HG02642 (cell line): ENCODE measurements at regions not wholly inside any gene's neighbourhood (a gene's known extent, or its start where the extent isn't known, plus 50 kb on each side); places are given as distances from the start of the nearest gene placed in this dataset.

Experiments
- ATAC-seq: cut with Tn5 transposase; IDR thresholded peaks from one replicate; pipeline ENCODE4 v1.9.1; 2021; ENCODE audit warnings: mild to moderate bottlenecking; ENCODE audit not compliant: unreplicated experiment, poor library complexity

- no peak for ATAC-seq
Observed at GRCh38 chr1:198860371-198860770, 221.5 kb downstream of the PTPRC start.

- no peak for ATAC-seq
Observed at GRCh38 chr1:198861636-198862035, 222.8 kb downstream of the PTPRC start.

GRCh38 chr1:198864695-198865094 lies 225.9 kb downstream of the PTPRC start:
- no peak for ATAC-seq

- ATAC-seq = no peak
Observed at GRCh38 chr1:198865319-198865718, 226.5 kb downstream of the PTPRC start.

- ATAC-seq = no peak
Observed at GRCh38 chr1:198867182-198867581, 228.3 kb downstream of the PTPRC start.

- ATAC-seq = no peak
Observed at GRCh38 chr1:198873696-198874230, 234.9 kb downstream of the PTPRC start.

- ATAC-seq = no peak
Observed at GRCh38 chr1:198876371-198876871, 237.6 kb downstream of the PTPRC start.

GRCh38 chr1:198878566-198878965 lies 239.7 kb downstream of the PTPRC start:
- no peak for ATAC-seq

GRCh38 chr1:198879711-198880306 lies 241.0 kb downstream of the PTPRC start:
- ATAC-seq = no peak

- no peak for ATAC-seq
Observed at GRCh38 chr1:198880397-198880796, 241.6 kb downstream of the PTPRC start.

- no peak for ATAC-seq
Observed at GRCh38 chr1:198880818-198881597, 242.2 kb downstream of the PTPRC start.

GRCh38 chr1:198883184-198883583 lies 244.3 kb downstream of the PTPRC start:
- no peak for ATAC-seq

GRCh38 chr1:198887866-198888265 lies 249.0 kb downstream of the PTPRC start:
- no peak for ATAC-seq

- no peak for ATAC-seq
Observed at GRCh38 chr1:198888379-198888943, 249.6 kb downstream of the PTPRC start.

- no peak for ATAC-seq
Observed at GRCh38 chr1:198889101-198889500, 250.3 kb downstream of the PTPRC start.

- ATAC-seq = no peak
Observed at GRCh38 chr1:198889749-198890148, 250.9 kb downstream of the PTPRC start.

- ATAC-seq = no peak
Observed at GRCh38 chr1:198890214-198890930, 251.5 kb downstream of the PTPRC start.

GRCh38 chr1:198892065-198892464 lies 253.2 kb downstream of the PTPRC start:
- ATAC-seq = no peak

- no peak for ATAC-seq
Observed at GRCh38 chr1:198893141-198893540, 254.3 kb downstream of the PTPRC start.

- no peak for ATAC-seq
Observed at GRCh38 chr1:198893763-198894444, 255.1 kb downstream of the PTPRC start.
